Neural crest cell (in vitro differentiated cells): ENCODE measurements at regions not wholly inside any gene's neighbourhood (a gene's known extent, or its start where the extent isn't known, plus 50 kb on each side); places are given as distances from the start of the nearest gene placed in this dataset.

Experiments used
- DNase-seq: peaks from one replicate; pipeline ENCODE4 v3.0.0; 2021; ENCODE audit warnings: low read depth, mixed read lengths, low spot score
- H3K27ac Mint-ChIP-seq: one replicate; pipeline ENCODE4 v1.8.0; 2021; ENCODE audit warnings: mild to moderate bottlenecking, mixed read lengths; ENCODE audit not compliant: unreplicated experiment
- H3K27me3 Mint-ChIP-seq: 2 replicates; pipeline ENCODE4 v1.8.0; 2021; ENCODE audit warnings: low read depth, mild to moderate bottlenecking, mixed read lengths
- H3K36me3 Mint-ChIP-seq: 2 replicates; pipeline ENCODE4 v1.8.0; 2021; ENCODE audit warnings: low read depth, mild to moderate bottlenecking, mixed read lengths
- H3K4me1 Mint-ChIP-seq: 2 replicates; pipeline ENCODE4 v1.8.0; 2021; ENCODE audit warnings: mixed read lengths
- H3K4me3 Mint-ChIP-seq: one replicate; pipeline ENCODE4 v1.8.0; 2021; ENCODE audit warnings: mild to moderate bottlenecking, mixed read lengths
- H3K9me3 Mint-ChIP-seq: 2 replicates; pipeline ENCODE4 v1.8.0; 2021; ENCODE audit warnings: mixed read lengths
- CTCF ChIP-seq: fragments of 200-600 bp; sonication (generic); conservative IDR thresholded peaks from 2 replicates; pipeline ENCODE4 v1.5.0; 2021; ENCODE audit warnings: antibody characterized with exemption, mild to moderate bottlenecking

DNA sequence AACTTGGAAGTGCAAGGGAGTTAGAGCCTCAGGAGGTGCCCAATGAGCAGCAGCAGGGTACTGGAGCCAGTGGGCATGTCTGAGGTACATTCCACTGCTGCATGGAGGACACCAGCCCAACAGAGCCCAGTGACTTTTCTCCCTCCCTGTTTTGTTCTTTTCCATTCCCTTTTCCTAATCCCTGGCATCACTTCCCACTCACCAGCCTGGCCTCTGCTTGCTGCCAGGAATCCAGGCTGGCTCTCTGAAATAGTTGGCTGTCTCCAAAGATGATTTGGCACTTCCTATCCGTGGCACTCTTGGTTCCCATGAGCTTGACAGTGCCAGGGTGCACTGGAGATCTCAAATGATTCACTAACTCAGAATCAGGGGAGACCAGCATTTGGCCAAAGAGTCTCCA is 97.7 kb upstream of the ZPBP start:
- TF ChIP-seq CTCF = no peak
- H3K4me3 Mint-ChIP-seq = no peak overlapping the region
- peaks cover 11% of the 10 kb centered on the region for H3K27me3 Mint-ChIP-seq
- peaks cover 4% of the 10 kb centered on the region for H3K9me3 Mint-ChIP-seq
- H3K36me3 Mint-ChIP-seq = no peaks in the 10 kb centered on the region
- no peak for DNase-seq
- H3K27ac Mint-ChIP-seq = no peak overlapping the region
- H3K4me1 Mint-ChIP-seq = peaks cover 7% of the 10 kb centered on the region

DNA sequence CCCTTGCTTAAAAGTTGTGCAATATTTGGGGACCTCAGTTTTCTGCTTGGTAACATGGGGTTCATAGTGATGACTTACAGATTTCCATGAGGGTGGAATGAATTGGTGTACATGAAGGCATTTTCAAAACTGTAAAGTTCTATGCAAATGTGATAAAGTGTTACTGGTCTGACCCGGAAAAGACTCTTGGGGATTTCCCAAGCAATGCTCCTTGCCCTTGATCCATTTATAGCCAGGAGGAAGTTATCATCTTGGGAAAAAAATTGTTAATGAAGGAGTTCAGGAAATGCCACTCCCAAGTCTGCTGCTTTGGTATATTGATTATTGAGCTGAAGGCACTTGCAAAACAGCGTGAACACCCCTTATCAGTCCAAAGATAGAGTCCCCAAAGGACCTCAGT is 96.3 kb upstream of the ZPBP start:
- Mint-ChIP-seq H3K27me3 (peaks cover 8% of the 10 kb centered on the region), H3K4me1 (peaks cover 7% of the 10 kb centered on the region)

DNA sequence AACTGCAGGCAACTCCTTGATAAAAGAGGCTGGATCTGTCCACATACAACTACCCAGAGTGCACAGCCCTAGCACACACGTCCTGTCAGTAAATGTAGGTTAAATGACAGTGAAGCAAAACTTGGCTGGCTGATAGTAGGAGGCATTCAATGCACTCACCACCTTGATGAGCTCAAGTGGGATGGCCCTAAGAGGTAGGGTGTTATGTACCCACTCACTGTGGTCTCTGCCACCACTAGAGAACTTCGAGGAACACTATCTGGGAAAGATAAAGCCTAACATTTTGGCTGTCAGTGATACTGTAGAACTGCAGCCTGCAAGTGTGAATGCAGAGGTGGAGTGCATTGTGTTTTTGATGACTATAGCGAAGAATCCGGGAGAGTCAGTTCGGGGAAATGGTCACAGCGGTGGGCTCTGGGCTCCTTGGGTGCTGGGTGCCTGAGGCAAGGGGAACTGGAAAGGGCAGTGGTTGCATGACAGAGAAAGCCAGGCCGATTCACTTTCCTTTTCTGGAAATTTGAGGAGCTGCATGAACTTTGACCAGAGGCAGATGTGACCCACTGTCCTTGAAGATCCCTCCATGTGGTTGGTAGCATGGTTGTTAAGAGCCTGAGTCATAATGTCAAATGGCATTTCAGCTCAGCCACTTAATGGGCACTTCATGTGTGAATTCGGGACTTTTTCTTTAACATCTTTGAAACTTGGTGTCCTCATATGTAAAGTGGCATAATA is 93.1 kb upstream of the ZPBP start:
- H3K4me3 Mint-ChIP-seq = no peak overlapping the region

More for the DNA sequence above, 96.3 kb upstream of the ZPBP start:
- Mint-ChIP-seq H3K4me3 (no peak overlapping the region), H3K9me3 (peaks cover 4% of the 10 kb centered on the region), H3K36me3 (no peaks in the 10 kb centered on the region), H3K27ac (no peak overlapping the region)
- TF ChIP-seq CTCF = no peak
- DNase-seq = no peak

DNA sequence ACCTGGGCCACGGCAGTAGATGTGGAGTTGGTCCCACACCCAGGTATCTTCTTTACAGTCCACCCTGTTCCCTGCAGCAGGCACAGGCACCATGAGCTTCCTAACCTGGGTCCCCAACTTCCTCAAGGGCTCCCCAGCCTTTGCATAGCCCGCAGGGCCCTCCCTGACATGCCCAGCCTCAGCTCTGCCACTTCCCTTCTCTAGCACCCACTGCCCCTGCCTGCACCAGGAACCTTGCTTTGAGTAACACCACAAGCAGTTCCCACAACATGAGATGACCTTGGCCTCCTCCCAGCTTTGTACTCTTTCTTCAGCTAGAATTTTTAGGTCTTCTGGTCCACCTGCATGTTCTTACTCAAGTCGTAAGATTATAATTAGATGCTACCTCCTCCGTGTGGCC is 92.2 kb upstream of the ZPBP start:
- no peak overlapping the region for H3K4me3 Mint-ChIP-seq
- no peaks in the 10 kb centered on the region for H3K4me1 Mint-ChIP-seq
- peaks cover 4% of the 10 kb centered on the region for H3K9me3 Mint-ChIP-seq
- DNase-seq = no peak
- no peaks in the 10 kb centered on the region for H3K27me3 Mint-ChIP-seq
- no peaks in the 10 kb centered on the region for H3K36me3 Mint-ChIP-seq
- no peak overlapping the region for H3K27ac Mint-ChIP-seq
- no peak for TF ChIP-seq CTCF

More for the DNA sequence above, 93.1 kb upstream of the ZPBP start:
- Mint-ChIP-seq H3K9me3 (peaks cover 4% of the 10 kb centered on the region), H3K4me1 (no peaks in the 10 kb centered on the region), H3K27me3 (peaks cover 4% of the 10 kb centered on the region), H3K36me3 (no peaks in the 10 kb centered on the region), H3K27ac (no peak overlapping the region)
- DNase-seq = no peak
- no peak for TF ChIP-seq CTCF

GRCh38 chr7:50184271-50184990 is 91.4 kb upstream of the ZPBP start:
- Mint-ChIP-seq H3K36me3 (no peaks in the 10 kb centered on the region), H3K9me3 (peaks cover 2% of the 10 kb centered on the region), H3K4me3 (no peak overlapping the region), H3K27me3 (no peaks in the 10 kb centered on the region), H3K27ac (no peak overlapping the region), H3K4me1 (no peaks in the 10 kb centered on the region)
- TF ChIP-seq CTCF = no peak
- no peak for DNase-seq
